ENCODE measurements at regions not wholly inside any gene's neighbourhood (a gene's known extent, or its start where the extent isn't known, plus 50 kb on each side); places are given as distances from the start of the nearest gene placed in this dataset.

DNA sequence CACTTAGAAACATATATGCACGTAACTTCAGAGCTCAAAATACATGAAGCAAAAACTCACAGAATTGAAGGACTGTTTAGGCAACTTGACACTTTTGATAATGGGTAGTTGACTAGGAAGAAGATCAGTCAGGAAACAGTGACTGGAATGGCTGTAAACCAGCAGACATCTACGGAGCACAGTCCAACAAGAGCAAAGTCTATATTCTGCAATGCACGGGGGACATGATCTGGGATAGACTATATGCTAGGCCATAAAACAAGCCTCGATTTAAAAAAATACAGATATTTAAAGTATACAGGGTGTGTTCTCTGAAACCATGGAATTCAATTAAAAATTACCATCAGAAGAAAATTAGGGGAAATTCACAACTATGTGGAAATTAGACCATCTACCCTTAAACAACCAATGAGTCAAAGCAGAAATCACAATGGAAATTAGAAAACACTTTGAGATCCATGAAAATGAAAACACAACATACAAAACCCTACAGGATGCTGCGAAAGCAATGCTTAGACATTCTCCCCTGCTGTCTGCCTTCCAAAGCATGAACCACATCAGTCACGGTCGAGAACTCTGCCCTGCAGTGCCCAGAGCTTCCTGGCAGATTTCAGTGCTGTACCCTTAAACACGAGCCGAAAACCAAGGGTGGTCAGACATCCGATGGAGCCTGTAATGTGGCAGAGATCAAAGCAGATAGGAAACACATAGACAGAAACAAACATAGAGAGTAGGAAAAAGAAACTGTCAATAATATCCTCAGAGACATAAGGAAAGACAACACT lies 651.9 kb upstream of the HS6ST1 start:
- Histone ChIP-seq H3K4me3 (no peak overlapping the region), H3K9me3 (ENCODE audit: low read depth) (no peaks in the 10 kb centered on the region), H3K4me1 (ENCODE audit: insufficient read depth) (no peaks in the 10 kb centered on the region), H3K27me3 (no peaks in the 10 kb centered on the region), H3K79me2 (no peaks in the 10 kb centered on the region), H3K4me2 (no peak overlapping the region), H3K36me3 (replicated peaks; ENCODE audit: insufficient read depth, low read depth) (no peaks in the 10 kb centered on the region), H3K27ac (no peak overlapping the region), H4K20me1 (ENCODE audit: insufficient read depth, poor library complexity, severe bottlenecking) (no peaks in the 10 kb centered on the region), H2AFZ (no peak overlapping the region), H3K9me2 (replicated peaks; ENCODE audit: insufficient read depth) (no peaks in the 10 kb centered on the region)
- DNase-seq (ENCODE audit: low spot score) = no peak
- TF ChIP-seq, protein P1, sequence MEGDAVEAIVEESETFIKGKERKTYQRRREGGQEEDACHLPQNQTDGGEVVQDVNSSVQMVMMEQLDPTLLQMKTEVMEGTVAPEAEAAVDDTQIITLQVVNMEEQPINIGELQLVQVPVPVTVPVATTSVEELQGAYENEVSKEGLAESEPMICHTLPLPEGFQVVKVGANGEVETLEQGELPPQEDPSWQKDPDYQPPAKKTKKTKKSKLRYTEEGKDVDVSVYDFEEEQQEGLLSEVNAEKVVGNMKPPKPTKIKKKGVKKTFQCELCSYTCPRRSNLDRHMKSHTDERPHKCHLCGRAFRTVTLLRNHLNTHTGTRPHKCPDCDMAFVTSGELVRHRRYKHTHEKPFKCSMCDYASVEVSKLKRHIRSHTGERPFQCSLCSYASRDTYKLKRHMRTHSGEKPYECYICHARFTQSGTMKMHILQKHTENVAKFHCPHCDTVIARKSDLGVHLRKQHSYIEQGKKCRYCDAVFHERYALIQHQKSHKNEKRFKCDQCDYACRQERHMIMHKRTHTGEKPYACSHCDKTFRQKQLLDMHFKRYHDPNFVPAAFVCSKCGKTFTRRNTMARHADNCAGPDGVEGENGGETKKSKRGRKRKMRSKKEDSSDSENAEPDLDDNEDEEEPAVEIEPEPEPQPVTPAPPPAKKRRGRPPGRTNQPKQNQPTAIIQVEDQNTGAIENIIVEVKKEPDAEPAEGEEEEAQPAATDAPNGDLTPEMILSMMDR (IDR thresholded peaks at IDR 0.05; ENCODE audit: poor library complexity) = no peak
- no peak for TF ChIP-seq EZH2 (IDR thresholded peaks at IDR 0.05; ENCODE audit: borderline replicate concordance)
- TF ChIP-seq EZH2phosphoT487 (IDR thresholded peaks at IDR 0.05; ENCODE audit: low read depth, severe bottlenecking, unreplicated experiment) = no peak
- 72% methylated on average over 10 of the region's 10 CpGs for WGBS (ENCODE audit: low lambda C conversion rate, missing lambda C conversion rate)

DNA sequence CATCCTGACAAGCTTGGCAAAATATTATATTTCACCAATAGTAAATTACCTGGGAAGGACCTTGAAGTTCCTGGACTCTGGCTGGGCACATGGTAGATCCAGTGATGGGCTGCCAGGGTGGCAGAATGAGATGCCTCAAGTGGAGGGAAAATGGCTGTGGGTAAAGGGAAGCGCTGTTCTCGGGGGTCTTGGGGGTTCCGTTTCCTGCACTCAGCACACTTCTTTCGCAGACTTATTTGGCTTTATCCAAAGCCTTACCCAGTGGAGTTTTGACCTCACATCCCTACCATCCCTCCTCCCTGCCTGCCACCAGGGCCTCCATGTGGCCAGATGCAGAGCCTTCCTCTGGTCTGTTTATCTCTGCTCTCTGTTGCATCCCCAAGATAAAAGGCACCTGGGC lies 654.9 kb upstream of the HS6ST1 start:
- no peak overlapping the region for H2AFZ ChIP-seq
- H3K9me2 ChIP-seq (replicated peaks; ENCODE audit: insufficient read depth) = no peaks in the 10 kb centered on the region
- no peak overlapping the region for H3K27ac ChIP-seq
- H3K4me2 ChIP-seq = no peak overlapping the region
- H4K20me1 ChIP-seq (ENCODE audit: insufficient read depth, poor library complexity, severe bottlenecking) = no peaks in the 10 kb centered on the region
- no peaks in the 10 kb centered on the region for H3K27me3 ChIP-seq
- DNase-seq (ENCODE audit: low spot score) = no peak
- no peaks in the 10 kb centered on the region for H3K79me2 ChIP-seq
- WGBS (ENCODE audit: low lambda C conversion rate, missing lambda C conversion rate) = 95% methylated on average over 4 of the region's 4 CpGs
- H3K36me3 ChIP-seq (replicated peaks; ENCODE audit: insufficient read depth, low read depth) = no peaks in the 10 kb centered on the region
- no peaks in the 10 kb centered on the region for H3K9me3 ChIP-seq (ENCODE audit: low read depth)
- TF ChIP-seq EZH2phosphoT487 (IDR thresholded peaks at IDR 0.05; ENCODE audit: low read depth, severe bottlenecking, unreplicated experiment) (no peak), EZH2 (IDR thresholded peaks at IDR 0.05; ENCODE audit: borderline replicate concordance) (no peak)
- TF ChIP-seq, protein P1 (IDR thresholded peaks at IDR 0.05; ENCODE audit: poor library complexity) = no peak
- H3K4me1 ChIP-seq (ENCODE audit: insufficient read depth) = no peaks in the 10 kb centered on the region
- H3K4me3 ChIP-seq = no peak overlapping the region

DNA sequence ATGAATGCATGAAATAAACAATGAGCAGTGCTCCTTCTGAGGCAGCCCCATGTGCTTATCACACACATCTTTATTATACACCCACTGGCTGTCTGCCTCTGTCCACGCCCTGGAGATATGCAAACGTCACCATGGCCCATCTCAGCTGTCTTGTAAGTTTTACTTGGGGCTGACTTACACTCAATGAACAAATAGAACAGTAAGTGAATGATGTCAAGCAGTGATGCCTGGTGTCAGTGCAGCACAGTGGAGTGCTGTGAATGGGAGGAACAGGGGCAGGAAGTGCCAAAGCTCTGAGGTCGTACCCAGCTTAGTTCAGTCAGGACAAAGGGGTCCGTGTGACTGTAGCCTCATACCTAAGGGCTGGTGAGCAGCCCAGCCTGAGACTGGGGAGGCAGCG lies 659.5 kb upstream of the HS6ST1 start:
- Histone ChIP-seq H3K4me2 (no peak overlapping the region), H3K27me3 (no peaks in the 10 kb centered on the region), H3K4me1 (ENCODE audit: insufficient read depth) (no peaks in the 10 kb centered on the region), H2AFZ (no peak overlapping the region), H3K79me2 (no peaks in the 10 kb centered on the region), H4K20me1 (ENCODE audit: insufficient read depth, poor library complexity, severe bottlenecking) (no peaks in the 10 kb centered on the region), H3K9me2 (replicated peaks; ENCODE audit: insufficient read depth) (no peaks in the 10 kb centered on the region), H3K27ac (no peak overlapping the region), H3K4me3 (no peak overlapping the region), H3K36me3 (replicated peaks; ENCODE audit: insufficient read depth, low read depth) (no peaks in the 10 kb centered on the region), H3K9me3 (ENCODE audit: low read depth) (no peaks in the 10 kb centered on the region)
- peak; percentile 46 for DNase-seq (ENCODE audit: low spot score)
- WGBS (ENCODE audit: low lambda C conversion rate, missing lambda C conversion rate) = 55% methylated on average over 5 of the region's 5 CpGs
- TF ChIP-seq EZH2phosphoT487 (IDR thresholded peaks at IDR 0.05; ENCODE audit: low read depth, severe bottlenecking, unreplicated experiment) (no peak), EZH2 (IDR thresholded peaks at IDR 0.05; ENCODE audit: borderline replicate concordance) (no peak)
- TF ChIP-seq, protein P1 (IDR thresholded peaks at IDR 0.05; ENCODE audit: poor library complexity) = no peak
